ENCODE measurements at regions not wholly inside any gene's neighbourhood (a gene's known extent, or its start where the extent isn't known, plus 50 kb on each side); places are given as distances from the start of the nearest gene placed in this dataset.

GRCh38 chr10:2760736-2761135 is 306.6 kb upstream of the PFKP start:
- no peak for DNase-seq (ENCODE audit: low spot score)
- ChIA-PET CTCF (no interaction called here), POLR2A (ENCODE audit: low non-redundant PET) (no interaction called here)
- TF ChIP-seq, protein P1, sequence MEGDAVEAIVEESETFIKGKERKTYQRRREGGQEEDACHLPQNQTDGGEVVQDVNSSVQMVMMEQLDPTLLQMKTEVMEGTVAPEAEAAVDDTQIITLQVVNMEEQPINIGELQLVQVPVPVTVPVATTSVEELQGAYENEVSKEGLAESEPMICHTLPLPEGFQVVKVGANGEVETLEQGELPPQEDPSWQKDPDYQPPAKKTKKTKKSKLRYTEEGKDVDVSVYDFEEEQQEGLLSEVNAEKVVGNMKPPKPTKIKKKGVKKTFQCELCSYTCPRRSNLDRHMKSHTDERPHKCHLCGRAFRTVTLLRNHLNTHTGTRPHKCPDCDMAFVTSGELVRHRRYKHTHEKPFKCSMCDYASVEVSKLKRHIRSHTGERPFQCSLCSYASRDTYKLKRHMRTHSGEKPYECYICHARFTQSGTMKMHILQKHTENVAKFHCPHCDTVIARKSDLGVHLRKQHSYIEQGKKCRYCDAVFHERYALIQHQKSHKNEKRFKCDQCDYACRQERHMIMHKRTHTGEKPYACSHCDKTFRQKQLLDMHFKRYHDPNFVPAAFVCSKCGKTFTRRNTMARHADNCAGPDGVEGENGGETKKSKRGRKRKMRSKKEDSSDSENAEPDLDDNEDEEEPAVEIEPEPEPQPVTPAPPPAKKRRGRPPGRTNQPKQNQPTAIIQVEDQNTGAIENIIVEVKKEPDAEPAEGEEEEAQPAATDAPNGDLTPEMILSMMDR (conservative IDR thresholded peaks at IDR 0.05; ENCODE audit: low read depth): no peak
- no peak overlapping the region for H3K27ac ChIP-seq

DNA sequence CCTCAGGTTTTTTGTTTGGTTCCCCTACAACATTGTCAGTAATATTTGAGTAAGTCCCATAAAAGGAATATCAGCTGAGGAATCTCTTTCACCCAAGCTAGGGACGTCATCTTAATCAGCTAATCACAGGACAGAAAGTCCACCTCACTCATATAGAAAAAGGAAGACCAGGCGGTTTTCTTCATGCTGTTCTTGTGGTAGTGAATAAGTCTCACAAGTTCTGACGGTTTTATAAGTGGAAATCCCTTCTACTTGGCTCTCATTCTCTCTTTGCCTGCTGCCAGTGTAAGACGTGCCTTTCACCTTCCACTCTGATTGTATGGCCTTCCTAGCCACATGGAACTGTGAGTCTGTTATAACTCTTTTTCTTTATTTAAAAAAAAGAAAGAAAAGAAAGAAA is 308.1 kb upstream of the PFKP start:
- no peak overlapping the region for H3K27ac ChIP-seq
- no peak for DNase-seq (ENCODE audit: low spot score)
- TF ChIP-seq, protein P1 (conservative IDR thresholded peaks at IDR 0.05; ENCODE audit: low read depth): no peak
- ChIA-PET CTCF (no interaction called here), POLR2A (ENCODE audit: low non-redundant PET) (no interaction called here)

DNA sequence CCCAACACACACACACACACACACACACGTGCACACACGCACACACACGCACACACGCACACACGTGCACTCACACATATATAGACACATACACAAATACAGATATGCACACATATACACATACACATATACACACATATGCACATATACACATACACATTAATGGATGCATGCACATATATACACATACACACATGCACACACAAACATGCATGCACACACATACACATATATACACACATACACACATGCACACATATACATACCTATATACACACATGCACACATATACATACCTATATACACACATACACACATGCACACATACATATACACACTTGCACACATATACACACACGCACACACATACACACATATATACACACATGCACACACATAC is 312.4 kb upstream of the PFKP start:
- no peak overlapping the region for H3K27ac ChIP-seq
- no peak for DNase-seq (ENCODE audit: low spot score)
- ChIA-PET POLR2A (ENCODE audit: low non-redundant PET) (no interaction called here), CTCF (no interaction called here)
- TF ChIP-seq, protein P1 (conservative IDR thresholded peaks at IDR 0.05; ENCODE audit: low read depth): no peak

DNA sequence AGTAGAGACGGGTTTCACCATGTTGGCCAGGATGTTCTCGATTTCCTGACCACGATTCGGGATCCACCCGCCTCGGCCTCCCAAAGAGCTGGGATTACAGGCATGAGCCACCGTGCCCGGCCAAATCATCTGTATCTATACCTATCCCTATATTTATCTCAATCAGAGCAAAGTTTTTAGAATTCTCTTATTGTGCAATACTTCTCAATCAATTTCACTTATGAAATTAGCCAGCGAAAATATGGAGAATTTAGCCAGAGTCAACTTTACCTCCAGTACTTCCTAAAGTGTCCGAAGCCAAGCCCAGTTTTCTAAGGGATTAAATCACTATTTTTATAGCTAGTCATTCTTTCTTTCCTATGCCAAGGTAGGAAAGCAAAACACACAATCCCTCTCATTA is 319.1 kb upstream of the PFKP start:
- ChIA-PET CTCF (no interaction called here), POLR2A (ENCODE audit: low non-redundant PET) (no interaction called here)
- TF ChIP-seq, protein P1 (conservative IDR thresholded peaks at IDR 0.05; ENCODE audit: low read depth): no peak
- H3K27ac ChIP-seq: no peak overlapping the region
- DNase-seq (ENCODE audit: low spot score): no peak

DNA sequence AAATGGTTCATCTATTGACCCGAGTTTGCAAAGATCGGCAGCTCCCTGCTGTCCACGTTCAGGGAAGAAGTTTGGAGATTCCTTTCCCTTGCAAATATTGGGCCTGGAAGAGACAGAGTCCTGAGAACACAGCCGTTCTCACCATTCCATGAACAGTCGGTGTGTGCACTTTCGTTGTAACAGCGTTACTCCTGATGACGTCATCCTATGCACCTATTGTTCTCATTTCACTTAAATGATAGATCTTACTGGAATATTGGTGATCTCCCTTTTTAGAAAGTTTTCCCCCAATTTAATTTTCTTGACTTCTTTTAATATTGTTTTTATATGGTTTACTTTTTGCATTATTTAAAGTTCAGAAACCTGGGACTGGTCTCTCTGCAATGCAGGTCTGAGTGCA is 320.7 kb upstream of the PFKP start:
- ChIA-PET CTCF (no interaction called here), POLR2A (ENCODE audit: low non-redundant PET) (no interaction called here)
- no peak overlapping the region for H3K27ac ChIP-seq
- TF ChIP-seq, protein P1 (conservative IDR thresholded peaks at IDR 0.05; ENCODE audit: low read depth): no peak
- no peak for DNase-seq (ENCODE audit: low spot score)

DNA sequence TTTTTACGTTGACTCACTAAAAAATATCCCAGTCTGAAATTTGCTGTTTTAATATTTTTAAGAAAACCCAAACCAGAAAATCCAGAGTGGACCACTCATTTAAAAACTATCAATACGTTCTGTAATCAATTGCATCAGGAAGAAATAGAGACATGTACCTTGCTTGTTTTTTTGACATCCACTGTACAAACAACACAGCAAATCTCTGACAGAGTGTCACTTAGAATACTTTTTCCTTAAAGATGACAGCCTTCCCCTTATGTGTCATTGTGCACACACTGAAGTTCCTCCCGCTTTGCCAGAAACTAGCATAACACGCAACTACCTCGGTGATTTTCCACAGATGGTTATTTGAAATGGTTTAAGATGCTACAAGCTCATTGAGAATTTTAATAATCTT is 321.7 kb upstream of the PFKP start:
- POLR2A ChIA-PET (ENCODE audit: low non-redundant PET): no interaction called here
- DNase-seq (ENCODE audit: low spot score): no peak
- no peak overlapping the region for H3K27ac ChIP-seq
- TF ChIP-seq, protein P1 (conservative IDR thresholded peaks at IDR 0.05; ENCODE audit: low read depth): no peak
- CTCF ChIA-PET: no interaction called here
